Sciatic nerve (tissue), 2 donors: ENCODE measurements at regions not wholly inside any gene's neighbourhood (a gene's known extent, or its start where the extent isn't known, plus 50 kb on each side); places are given as distances from the start of the nearest gene placed in this dataset.
A peak's percentile ranks its signal among the peaks of the same experiment; 100 is the strongest.
"Not testable (repeated sequence)": the region's sequence is repeated elsewhere in the genome, so short reads cannot be mapped to it uniquely, and the experiment has no call there.

ENCODE experiments used
- ATAC-seq: fragments of 200-7000 bp; cut with Tn5 transposase; one replicate; pipeline ENCODE4 v1.9.1; 2020; ENCODE audit warnings: mild to moderate bottlenecking, moderate library complexity
- DNase-seq: peaks from one replicate; pipeline ENCODE4 v3.0.0-alpha.2; 2020; ENCODE audit warnings: low spot score
- intact Hi-C: fragments of 100-400 bp; cut with DNase I; formaldehyde crosslinking; loops from one replicate; pipeline ENCODE4 v1.14.2; 2022
- donor health status: DM: no; HTN: no; CAD: no.
- donor health status: DM: no; HTN: no; CAD: no.

- intact Hi-C loops: no loop called here
- DNase-seq: no peak
- no peak for ATAC-seq
Measured at GRCh38 chr7:25424855-25425254, 196.6 kb upstream of the NPVF start.

- intact Hi-C loops: no loop called here
- ATAC-seq: no peak
- no peak for DNase-seq
Measured at GRCh38 chr7:25427721-25428120, 199.4 kb upstream of the NPVF start.

- ATAC-seq (peak; percentile 75), DNase-seq (no peak)
- intact Hi-C loops: no loop called here
Measured at GRCh38 chr7:25429731-25430130, 201.4 kb upstream of the NPVF start.

- intact Hi-C loops: no loop called here
- ATAC-seq (no peak), DNase-seq (no peak)
Measured at GRCh38 chr7:25430200-25430931, 202.1 kb upstream of the NPVF start.

- intact Hi-C loops: no loop called here
- DNase-seq (no peak), ATAC-seq (no peak)
Measured at GRCh38 chr7:25431956-25432450, 203.7 kb upstream of the NPVF start.

- intact Hi-C loops: no loop called here
- DNase-seq (no peak), ATAC-seq (no peak)
Measured at GRCh38 chr7:25432807-25433206, 204.5 kb upstream of the NPVF start.

GRCh38 chr7:25436413-25436812 is 208.1 kb upstream of the NPVF start:
- intact Hi-C loops: no loop called here
- no peak for ATAC-seq
- no peak for DNase-seq

GRCh38 chr7:25437308-25437707 is 209.0 kb upstream of the NPVF start:
- DNase-seq: no peak
- intact Hi-C loops: no loop called here
- ATAC-seq: no peak

- DNase-seq (no peak), ATAC-seq (no peak)
- intact Hi-C loops: no loop called here
Measured at GRCh38 chr7:25444991-25445390, 216.7 kb upstream of the NPVF start.

- DNase-seq: no peak
- intact Hi-C loops: no loop called here
Measured at GRCh38 chr7:25448301-25448700, 220.0 kb upstream of the NPVF start.

GRCh38 chr7:25454020-25454419 is 225.7 kb upstream of the NPVF start:
- ATAC-seq (no peak), DNase-seq (no peak)
- intact Hi-C loops: no loop called here

More at GRCh38 chr7:25448301-25448700, 220.0 kb upstream of the NPVF start:
- ATAC-seq: no peak

- DNase-seq (no peak), ATAC-seq (peak; percentile 87)
- intact Hi-C loops: no loop called here
Measured at GRCh38 chr7:25454562-25455041, 226.3 kb upstream of the NPVF start.

GRCh38 chr7:25455683-25456251 is 227.5 kb upstream of the NPVF start:
- ATAC-seq (no peak), DNase-seq (no peak)
- intact Hi-C loops: no loop called here

- intact Hi-C loops: no loop called here
- ATAC-seq (peak; percentile 87), DNase-seq (peak; percentile 63)
Measured at GRCh38 chr7:25456467-25457171, 228.3 kb upstream of the NPVF start.

GRCh38 chr7:25459057-25459456 is 230.8 kb upstream of the NPVF start:
- DNase-seq (no peak), ATAC-seq (no peak)
- intact Hi-C loops: no loop called here

- DNase-seq: no peak
- intact Hi-C loops: no loop called here
- ATAC-seq: no peak
Measured at GRCh38 chr7:25460433-25460832, 232.1 kb upstream of the NPVF start.

- ATAC-seq (no peak), DNase-seq (no peak)
- intact Hi-C loops: no loop called here
Measured at GRCh38 chr7:25469669-25470068, 241.4 kb upstream of the NPVF start.

GRCh38 chr7:25476863-25477499 is 248.7 kb upstream of the NPVF start:
- ATAC-seq: no peak
- intact Hi-C loops: no loop called here
- DNase-seq: no peak

- intact Hi-C loops, DNase-seq, ATAC-seq: not testable (repeated sequence)
Measured at GRCh38 chr7:25478221-25478620, 249.9 kb upstream of the NPVF start.

GRCh38 chr7:25478925-25479324 is 250.6 kb upstream of the NPVF start:
- ATAC-seq (no peak), DNase-seq (no peak)
- intact Hi-C loops: no loop called here
